ENCODE measurements at regions not wholly inside any gene's neighbourhood (a gene's known extent, or its start where the extent isn't known, plus 50 kb on each side); places are given as distances from the start of the nearest gene placed in this dataset.

DNA sequence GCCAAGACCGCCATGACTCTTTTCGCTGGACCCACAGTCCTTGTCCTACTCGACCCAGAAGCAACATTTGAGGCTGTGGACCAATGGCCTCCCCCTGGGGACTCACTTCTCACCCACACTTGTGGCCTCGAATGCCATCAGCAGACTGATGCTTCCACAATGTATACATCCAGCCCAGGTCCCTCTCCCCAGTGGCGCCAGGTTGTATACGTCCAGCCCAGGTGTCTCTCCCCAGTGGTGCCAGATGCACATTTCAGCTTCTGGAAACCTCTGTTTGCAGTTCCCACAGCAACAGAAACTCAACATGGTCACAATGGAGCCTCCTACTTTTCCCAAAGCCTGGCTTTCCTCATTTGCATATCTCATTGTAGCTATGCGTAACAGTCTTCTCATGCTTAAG lies 210.5 kb upstream of the RNF32 start:
- no peaks in the 10 kb centered on the region for H3K4me1 ChIP-seq (ENCODE audit: control insufficient read depth in 1 of 2, insufficient read depth in 2 of 2, low read length in 2 of 2)
- H3K9me3 ChIP-seq (ENCODE audit: control insufficient read depth, low read length), result no peaks in the 10 kb centered on the region
- no peaks in the 10 kb centered on the region for H3K27me3 ChIP-seq (ENCODE audit: control insufficient read depth in 1 of 2, insufficient read depth in 2 of 2, low read length in 1 of 2)
- 79 to 83% methylated on average over 7 of the region's 7 CpGs for WGBS, 2 donors
- H3K27ac ChIP-seq (ENCODE audit: low read depth in 1 of 2, low read length in 2 of 2), result no peak overlapping the region
- no peak overlapping the region for H3K4me3 ChIP-seq (ENCODE audit: low read length in 2 of 2)
- DNase-seq (no peak), ATAC-seq (ENCODE audit: low FRiP score) (no peak)
- no peaks in the 10 kb centered on the region for H3K36me3 ChIP-seq (ENCODE audit: control insufficient read depth in 1 of 2, insufficient read depth in 2 of 2, low read length in 1 of 2)
- intact Hi-C loops (cut with DNase I), result no loop called here

GRCh38 chr7:156429514-156429913 lies 211.1 kb upstream of the RNF32 start:
- intact Hi-C loops (cut with DNase I), result no loop called here
- Histone ChIP-seq H3K4me1 (ENCODE audit: control insufficient read depth in 1 of 2, insufficient read depth in 2 of 2, low read length in 2 of 2) (no peaks in the 10 kb centered on the region), H3K9me3 (ENCODE audit: control insufficient read depth, low read length) (no peaks in the 10 kb centered on the region), H3K27me3 (ENCODE audit: control insufficient read depth in 1 of 2, insufficient read depth in 2 of 2, low read length in 1 of 2) (no peaks in the 10 kb centered on the region), H3K4me3 (ENCODE audit: low read length in 2 of 2) (no peak overlapping the region), H3K36me3 (ENCODE audit: control insufficient read depth in 1 of 2, insufficient read depth in 2 of 2, low read length in 1 of 2) (no peaks in the 10 kb centered on the region), H3K27ac (ENCODE audit: low read depth in 1 of 2, low read length in 2 of 2) (no peak overlapping the region)
- no peak for ATAC-seq (ENCODE audit: low FRiP score)
- no peak for DNase-seq
- 86 to 89% methylated on average over 5 of the region's 5 CpGs for WGBS, 2 donors

DNA sequence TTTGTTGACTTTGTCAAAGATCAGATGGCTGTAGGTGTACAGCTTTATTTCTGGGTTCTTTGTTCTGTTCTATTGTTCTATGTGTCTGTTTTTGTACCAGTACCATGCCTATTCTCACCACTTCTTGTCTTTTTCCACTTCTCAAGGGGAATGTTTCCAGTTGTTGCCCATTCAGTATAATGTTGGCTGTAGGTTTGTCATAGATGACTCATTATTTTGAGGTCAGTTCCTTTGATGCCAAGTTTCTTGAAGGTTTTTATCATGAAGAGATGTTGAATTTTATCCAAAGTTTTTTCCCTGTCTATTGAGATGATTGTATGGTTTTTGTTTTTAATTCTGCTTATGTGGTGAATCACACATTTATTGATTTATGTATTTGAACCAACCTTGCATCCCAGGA lies 216.7 kb upstream of the RNF32 start:
- DNase-seq, result no peak
- ATAC-seq (ENCODE audit: low FRiP score), result no peak
- no peak overlapping the region for H3K4me3 ChIP-seq (ENCODE audit: low read length in 2 of 2)
- intact Hi-C loops (cut with DNase I), result no loop called here
- H3K4me1 ChIP-seq (ENCODE audit: control insufficient read depth in 1 of 2, insufficient read depth in 2 of 2, low read length in 2 of 2), result no peaks in the 10 kb centered on the region
- H3K9me3 ChIP-seq (ENCODE audit: control insufficient read depth, low read length), result no peaks in the 10 kb centered on the region
- no peak overlapping the region for H3K27ac ChIP-seq (ENCODE audit: low read depth in 1 of 2, low read length in 2 of 2)
- no peaks in the 10 kb centered on the region for H3K27me3 ChIP-seq (ENCODE audit: control insufficient read depth in 1 of 2, insufficient read depth in 2 of 2, low read length in 1 of 2)
- no peaks in the 10 kb centered on the region for H3K36me3 ChIP-seq (ENCODE audit: control insufficient read depth in 1 of 2, insufficient read depth in 2 of 2, low read length in 1 of 2)

DNA sequence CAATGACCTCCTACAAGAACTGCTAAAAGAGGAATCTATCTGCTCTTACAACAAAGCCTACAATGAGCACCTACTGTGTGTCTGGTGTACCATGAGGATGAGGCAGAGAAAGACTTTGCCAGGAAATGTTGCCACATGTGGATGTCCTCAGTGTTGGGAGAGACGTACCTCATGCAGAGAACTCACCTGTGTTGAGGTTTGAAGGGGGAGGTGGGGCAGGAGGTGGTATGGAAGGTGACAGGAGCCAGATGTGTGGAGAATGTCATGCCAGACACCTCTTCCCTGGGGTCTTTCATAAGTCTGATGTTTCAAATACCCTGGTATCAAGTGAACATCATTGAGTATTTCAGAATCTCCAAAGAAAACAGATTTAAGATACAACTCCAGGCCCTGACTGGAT lies 220.1 kb upstream of the RNF32 start:
- 75 to 94% methylated on average over 1 of the region's 1 CpG for WGBS, 2 donors
- Histone ChIP-seq H3K4me1 (ENCODE audit: control insufficient read depth in 1 of 2, insufficient read depth in 2 of 2, low read length in 2 of 2) (no peaks in the 10 kb centered on the region), H3K27me3 (ENCODE audit: control insufficient read depth in 1 of 2, insufficient read depth in 2 of 2, low read length in 1 of 2) (no peaks in the 10 kb centered on the region), H3K9me3 (ENCODE audit: control insufficient read depth, low read length) (no peaks in the 10 kb centered on the region), H3K27ac (ENCODE audit: low read depth in 1 of 2, low read length in 2 of 2) (no peak overlapping the region), H3K4me3 (ENCODE audit: low read length in 2 of 2) (no peak overlapping the region), H3K36me3 (ENCODE audit: control insufficient read depth in 1 of 2, insufficient read depth in 2 of 2, low read length in 1 of 2) (no peaks in the 10 kb centered on the region)
- intact Hi-C loops (cut with DNase I), result no loop called here
- no peak for DNase-seq
- ATAC-seq (ENCODE audit: low FRiP score), result no peak

DNA sequence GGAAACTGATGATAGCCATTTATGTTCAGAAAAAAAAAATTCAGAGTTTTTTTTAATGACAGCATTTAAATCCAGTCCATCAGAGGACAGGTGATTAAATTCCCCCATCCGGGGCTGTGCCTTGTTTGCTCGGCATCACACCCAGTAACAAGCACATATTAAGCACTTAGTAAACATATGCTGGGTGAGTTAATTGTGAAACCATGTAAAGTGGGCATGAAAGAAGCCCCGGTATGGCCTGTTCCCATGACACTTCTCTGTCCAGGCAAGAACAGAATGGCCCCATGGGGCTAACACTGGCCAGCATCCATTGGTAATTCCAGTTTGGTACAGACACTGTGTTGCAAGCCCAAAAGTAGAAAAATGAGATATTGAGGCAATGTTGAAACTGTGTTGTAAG lies 220.8 kb upstream of the RNF32 start:
- WGBS, 2 donors, result 83 to 84% methylated on average over 3 of the region's 3 CpGs
- H3K4me3 ChIP-seq (ENCODE audit: low read length in 2 of 2), result no peak overlapping the region
- no peaks in the 10 kb centered on the region for H3K4me1 ChIP-seq (ENCODE audit: control insufficient read depth in 1 of 2, insufficient read depth in 2 of 2, low read length in 2 of 2)
- no peak overlapping the region for H3K27ac ChIP-seq (ENCODE audit: low read depth in 1 of 2, low read length in 2 of 2)
- H3K36me3 ChIP-seq (ENCODE audit: control insufficient read depth in 1 of 2, insufficient read depth in 2 of 2, low read length in 1 of 2), result no peaks in the 10 kb centered on the region
- no peaks in the 10 kb centered on the region for H3K9me3 ChIP-seq (ENCODE audit: control insufficient read depth, low read length)
- intact Hi-C loops (cut with DNase I), result no loop called here
- no peak for ATAC-seq (ENCODE audit: low FRiP score)
- H3K27me3 ChIP-seq (ENCODE audit: control insufficient read depth in 1 of 2, insufficient read depth in 2 of 2, low read length in 1 of 2), result no peaks in the 10 kb centered on the region
- DNase-seq, result no peak

- Histone ChIP-seq H3K27ac (ENCODE audit: low read depth in 1 of 2, low read length in 2 of 2) (no peak overlapping the region), H3K27me3 (ENCODE audit: control insufficient read depth in 1 of 2, insufficient read depth in 2 of 2, low read length in 1 of 2) (no peaks in the 10 kb centered on the region), H3K4me3 (ENCODE audit: low read length in 2 of 2) (no peak overlapping the region), H3K9me3 (ENCODE audit: control insufficient read depth, low read length) (no peaks in the 10 kb centered on the region), H3K36me3 (ENCODE audit: control insufficient read depth in 1 of 2, insufficient read depth in 2 of 2, low read length in 1 of 2) (no peaks in the 10 kb centered on the region), H3K4me1 (ENCODE audit: control insufficient read depth in 1 of 2, insufficient read depth in 2 of 2, low read length in 2 of 2) (no peaks in the 10 kb centered on the region)
- no peak for ATAC-seq (ENCODE audit: low FRiP score)
- no peak for DNase-seq
- WGBS, 2 donors, result 85 to 91% methylated on average over 10 to 11 of the region's 11 CpGs
- intact Hi-C loops (cut with DNase I), result no loop called here
These were observed 238.3 kb upstream of the RNF32 start for GRCh38 chr7:156402255-156402654.

DNA sequence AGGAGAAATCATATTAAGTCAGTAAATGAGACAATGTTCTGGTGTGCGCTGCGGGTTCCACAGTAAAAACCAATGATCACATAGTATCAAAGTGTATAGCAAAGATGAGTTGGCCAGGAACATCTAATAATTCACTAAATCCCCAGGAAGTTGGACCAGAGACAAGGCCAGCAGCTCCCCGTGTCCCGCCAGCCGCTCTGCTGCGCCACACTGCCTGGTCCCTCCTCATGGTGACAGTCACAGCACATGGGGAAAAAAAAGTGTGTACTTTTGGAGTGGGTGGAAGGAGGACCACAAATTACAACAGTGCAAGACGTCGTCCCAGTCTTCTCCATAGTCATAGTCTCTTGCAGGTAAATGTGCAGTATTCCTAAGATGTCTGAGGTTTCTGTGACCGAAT lies 239.0 kb upstream of the RNF32 start:
- ATAC-seq (ENCODE audit: low FRiP score), result no peak
- H3K4me1 ChIP-seq (ENCODE audit: control insufficient read depth in 1 of 2, insufficient read depth in 2 of 2, low read length in 2 of 2), result no peaks in the 10 kb centered on the region
- no peaks in the 10 kb centered on the region for H3K9me3 ChIP-seq (ENCODE audit: control insufficient read depth, low read length)
- no peaks in the 10 kb centered on the region for H3K36me3 ChIP-seq (ENCODE audit: control insufficient read depth in 1 of 2, insufficient read depth in 2 of 2, low read length in 1 of 2)
- no peak for DNase-seq
- H3K27me3 ChIP-seq (ENCODE audit: control insufficient read depth in 1 of 2, insufficient read depth in 2 of 2, low read length in 1 of 2), result no peaks in the 10 kb centered on the region
- H3K4me3 ChIP-seq (ENCODE audit: low read length in 2 of 2), result no peak overlapping the region
- H3K27ac ChIP-seq (ENCODE audit: low read depth in 1 of 2, low read length in 2 of 2), result no peak overlapping the region
- intact Hi-C loops (cut with DNase I), result no loop called here
- WGBS, 2 donors, result 82 to 83% methylated on average over 9 of the region's 9 CpGs

GRCh38 chr7:156400046-156400445 lies 240.5 kb upstream of the RNF32 start:
- intact Hi-C loops (cut with DNase I), result no loop called here
- Histone ChIP-seq H3K9me3 (ENCODE audit: control insufficient read depth, low read length) (no peaks in the 10 kb centered on the region), H3K36me3 (ENCODE audit: control insufficient read depth in 1 of 2, insufficient read depth in 2 of 2, low read length in 1 of 2) (no peaks in the 10 kb centered on the region), H3K27me3 (ENCODE audit: control insufficient read depth in 1 of 2, insufficient read depth in 2 of 2, low read length in 1 of 2) (no peaks in the 10 kb centered on the region), H3K4me3 (ENCODE audit: low read length in 2 of 2) (no peak overlapping the region), H3K27ac (ENCODE audit: low read depth in 1 of 2, low read length in 2 of 2) (no peak overlapping the region), H3K4me1 (ENCODE audit: control insufficient read depth in 1 of 2, insufficient read depth in 2 of 2, low read length in 2 of 2) (no peaks in the 10 kb centered on the region)
- DNase-seq (no peak), ATAC-seq (ENCODE audit: low FRiP score) (no peak)
- 54 to 61% methylated on average over 5 of the region's 5 CpGs for WGBS, 2 donors

GRCh38 chr7:156397249-156397648 lies 243.3 kb upstream of the RNF32 start:
- 57 to 58% methylated on average over 19 of the region's 19 CpGs for WGBS, 2 donors
- DNase-seq (no peak), ATAC-seq (ENCODE audit: low FRiP score) (no peak)
- Histone ChIP-seq H3K4me1 (ENCODE audit: control insufficient read depth in 1 of 2, insufficient read depth in 2 of 2, low read length in 2 of 2) (no peaks in the 10 kb centered on the region), H3K9me3 (ENCODE audit: control insufficient read depth, low read length) (no peaks in the 10 kb centered on the region), H3K4me3 (ENCODE audit: low read length in 2 of 2) (no peak overlapping the region), H3K36me3 (ENCODE audit: control insufficient read depth in 1 of 2, insufficient read depth in 2 of 2, low read length in 1 of 2) (no peaks in the 10 kb centered on the region), H3K27ac (ENCODE audit: low read depth in 1 of 2, low read length in 2 of 2) (no peak overlapping the region), H3K27me3 (ENCODE audit: control insufficient read depth in 1 of 2, insufficient read depth in 2 of 2, low read length in 1 of 2) (no peaks in the 10 kb centered on the region)
- intact Hi-C loops (cut with DNase I), result no loop called here
